T-helper 2 cell treated with Interferon-gamma antibody and Interleukin-4, amounts not matched to agents 5 μg/mL and 100 μg/mL, for 36 hours (primary cell): ENCODE measurements at regions not wholly inside any gene's neighbourhood (a gene's known extent, or its start where the extent isn't known, plus 50 kb on each side); places are given as distances from the start of the nearest gene placed in this dataset.
"Not testable (repeated sequence)": the region's sequence is repeated elsewhere in the genome, so short reads cannot be mapped to it uniquely, and the experiment has no call there.

ENCODE experiments used
- DNase-seq: peaks from one replicate; pipeline ENCODE4 v3.0.0; 2021; ENCODE audit warnings: low spot score
- H3K27ac Mint-ChIP-seq: one replicate; pipeline ENCODE4 v1.8.0; 2021; ENCODE audit warnings: mild to moderate bottlenecking, mixed read lengths
- H3K27me3 Mint-ChIP-seq: one replicate; pipeline ENCODE4 v1.8.0; 2021; ENCODE audit warnings: low read depth, mixed read lengths
- H3K36me3 Mint-ChIP-seq: one replicate; pipeline ENCODE4 v1.8.0; 2021; ENCODE audit warnings: low read depth, mixed read lengths
- H3K4me1 Mint-ChIP-seq: one replicate; pipeline ENCODE4 v1.8.0; 2021; ENCODE audit warnings: low read depth, mixed read lengths
- H3K4me3 Mint-ChIP-seq: one replicate; pipeline ENCODE4 v1.8.0; 2022; ENCODE audit warnings: mild to moderate bottlenecking, moderate library complexity, mixed read lengths
- H3K9me3 Mint-ChIP-seq: one replicate; pipeline ENCODE4 v1.8.0; 2021; ENCODE audit warnings: mixed read lengths

- Mint-ChIP-seq H3K36me3 (no peaks in the 10 kb centered on the region), H3K27me3 (no peaks in the 10 kb centered on the region), H3K9me3 (peaks cover 33% of the 10 kb centered on the region), H3K4me1 (no peaks in the 10 kb centered on the region), H3K27ac (no peak overlapping the region), H3K4me3 (no peak overlapping the region)
- no peak for DNase-seq
Measured at GRCh38 chr2:123791684-123792083, 233.4 kb upstream of the CNTNAP5 start.

- H3K27me3 Mint-ChIP-seq, H3K4me3 Mint-ChIP-seq, H3K27ac Mint-ChIP-seq, H3K4me1 Mint-ChIP-seq, H3K36me3 Mint-ChIP-seq, DNase-seq: not testable (repeated sequence)
- peaks cover 54% of the 10 kb centered on the region for H3K9me3 Mint-ChIP-seq
Measured at GRCh38 chr2:123804126-123804525, 221.0 kb upstream of the CNTNAP5 start.

GRCh38 chr2:123805746-123806145 lies 219.3 kb upstream of the CNTNAP5 start:
- not testable (repeated sequence) for H3K4me1 Mint-ChIP-seq, H3K27ac Mint-ChIP-seq, H3K4me3 Mint-ChIP-seq, H3K27me3 Mint-ChIP-seq, DNase-seq, H3K36me3 Mint-ChIP-seq
- peaks cover 61% of the 10 kb centered on the region for H3K9me3 Mint-ChIP-seq

- no peak for DNase-seq
- Mint-ChIP-seq H3K36me3 (no peaks in the 10 kb centered on the region), H3K4me1 (no peaks in the 10 kb centered on the region), H3K4me3 (no peak overlapping the region), H3K27me3 (no peaks in the 10 kb centered on the region), H3K27ac (no peak overlapping the region), H3K9me3 (peaks cover 63% of the 10 kb centered on the region)
Measured at GRCh38 chr2:123808243-123808642, 216.8 kb upstream of the CNTNAP5 start.

GRCh38 chr2:123811846-123812245 lies 213.2 kb upstream of the CNTNAP5 start:
- Mint-ChIP-seq H3K9me3 (peaks cover 45% of the 10 kb centered on the region), H3K27me3 (no peaks in the 10 kb centered on the region), H3K4me3 (no peak overlapping the region)

GRCh38 chr2:123816203-123816602 lies 208.9 kb upstream of the CNTNAP5 start:
- Mint-ChIP-seq H3K4me1 (no peaks in the 10 kb centered on the region), H3K27me3 (no peaks in the 10 kb centered on the region), H3K36me3 (no peaks in the 10 kb centered on the region), H3K27ac (no peak overlapping the region), H3K4me3 (no peak overlapping the region), H3K9me3 (peaks cover 25% of the 10 kb centered on the region)
- no peak for DNase-seq

More at GRCh38 chr2:123811846-123812245, 213.2 kb upstream of the CNTNAP5 start:
- Mint-ChIP-seq H3K4me1 (no peaks in the 10 kb centered on the region), H3K36me3 (no peaks in the 10 kb centered on the region), H3K27ac (no peak overlapping the region)
- DNase-seq = no peak

GRCh38 chr2:123816928-123817327 lies 208.2 kb upstream of the CNTNAP5 start:
- H3K27me3 Mint-ChIP-seq = no peaks in the 10 kb centered on the region
- no peak overlapping the region for H3K27ac Mint-ChIP-seq
- no peaks in the 10 kb centered on the region for H3K36me3 Mint-ChIP-seq
- DNase-seq = no peak
- H3K4me3 Mint-ChIP-seq = no peak overlapping the region
- no peaks in the 10 kb centered on the region for H3K4me1 Mint-ChIP-seq
- peaks cover 20% of the 10 kb centered on the region for H3K9me3 Mint-ChIP-seq

- Mint-ChIP-seq H3K4me3 (no peak overlapping the region), H3K27me3 (no peaks in the 10 kb centered on the region), H3K36me3 (no peaks in the 10 kb centered on the region), H3K27ac (no peak overlapping the region), H3K9me3 (peaks cover 10% of the 10 kb centered on the region), H3K4me1 (no peaks in the 10 kb centered on the region)
- DNase-seq = no peak
Measured at GRCh38 chr2:123826729-123827271, 198.3 kb upstream of the CNTNAP5 start.

GRCh38 chr2:123839326-123839725 lies 185.8 kb upstream of the CNTNAP5 start:
- Mint-ChIP-seq H3K36me3 (no peaks in the 10 kb centered on the region), H3K27me3 (no peaks in the 10 kb centered on the region), H3K27ac (no peak overlapping the region), H3K4me1 (no peaks in the 10 kb centered on the region), H3K4me3 (no peak overlapping the region), H3K9me3 (peaks cover 37% of the 10 kb centered on the region)
- DNase-seq = no peak

- Mint-ChIP-seq H3K9me3 (peaks cover 37% of the 10 kb centered on the region), H3K4me1 (no peaks in the 10 kb centered on the region)
Measured at GRCh38 chr2:123840016-123840415, 185.1 kb upstream of the CNTNAP5 start.

GRCh38 chr2:123840574-123840973 lies 184.5 kb upstream of the CNTNAP5 start:
- H3K4me1 Mint-ChIP-seq = no peaks in the 10 kb centered on the region
- DNase-seq = no peak
- no peaks in the 10 kb centered on the region for H3K36me3 Mint-ChIP-seq
- peaks cover 34% of the 10 kb centered on the region for H3K9me3 Mint-ChIP-seq
- H3K27me3 Mint-ChIP-seq = no peaks in the 10 kb centered on the region
- H3K4me3 Mint-ChIP-seq = no peak overlapping the region
- H3K27ac Mint-ChIP-seq = no peak overlapping the region

More at GRCh38 chr2:123840016-123840415, 185.1 kb upstream of the CNTNAP5 start:
- H3K4me3 Mint-ChIP-seq = no peak overlapping the region
- H3K27ac Mint-ChIP-seq = no peak overlapping the region
- no peak for DNase-seq
- H3K27me3 Mint-ChIP-seq = no peaks in the 10 kb centered on the region
- no peaks in the 10 kb centered on the region for H3K36me3 Mint-ChIP-seq

GRCh38 chr2:123851281-123851680 lies 173.8 kb upstream of the CNTNAP5 start:
- no peaks in the 10 kb centered on the region for H3K27me3 Mint-ChIP-seq
- peaks cover 31% of the 10 kb centered on the region for H3K9me3 Mint-ChIP-seq
- no peak overlapping the region for H3K4me3 Mint-ChIP-seq
- no peaks in the 10 kb centered on the region for H3K4me1 Mint-ChIP-seq
- no peak overlapping the region for H3K27ac Mint-ChIP-seq
- no peaks in the 10 kb centered on the region for H3K36me3 Mint-ChIP-seq
- DNase-seq = no peak

GRCh38 chr2:123853161-123853560 lies 171.9 kb upstream of the CNTNAP5 start:
- Mint-ChIP-seq H3K36me3 (no peaks in the 10 kb centered on the region), H3K27me3 (no peaks in the 10 kb centered on the region), H3K4me1 (no peaks in the 10 kb centered on the region), H3K9me3 (peaks cover 43% of the 10 kb centered on the region), H3K27ac (no peak overlapping the region), H3K4me3 (no peak overlapping the region)
- no peak for DNase-seq

- not testable (repeated sequence) for H3K4me3 Mint-ChIP-seq, H3K27me3 Mint-ChIP-seq, H3K4me1 Mint-ChIP-seq, DNase-seq, H3K36me3 Mint-ChIP-seq, H3K27ac Mint-ChIP-seq
- H3K9me3 Mint-ChIP-seq = peaks cover 61% of the 10 kb centered on the region
Measured at GRCh38 chr2:123859031-123859430, 166.1 kb upstream of the CNTNAP5 start.

- no peaks in the 10 kb centered on the region for H3K36me3 Mint-ChIP-seq
- no peak for DNase-seq
- H3K9me3 Mint-ChIP-seq = peaks cover 35% of the 10 kb centered on the region
- no peaks in the 10 kb centered on the region for H3K27me3 Mint-ChIP-seq
- no peak overlapping the region for H3K4me3 Mint-ChIP-seq
- no peak overlapping the region for H3K27ac Mint-ChIP-seq
- no peaks in the 10 kb centered on the region for H3K4me1 Mint-ChIP-seq
Measured at GRCh38 chr2:123864416-123864815, 160.7 kb upstream of the CNTNAP5 start.
